ENCODE measurements at regions not wholly inside any gene's neighbourhood (a gene's known extent, or its start where the extent isn't known, plus 50 kb on each side); places are given as distances from the start of the nearest gene placed in this dataset.

DNA sequence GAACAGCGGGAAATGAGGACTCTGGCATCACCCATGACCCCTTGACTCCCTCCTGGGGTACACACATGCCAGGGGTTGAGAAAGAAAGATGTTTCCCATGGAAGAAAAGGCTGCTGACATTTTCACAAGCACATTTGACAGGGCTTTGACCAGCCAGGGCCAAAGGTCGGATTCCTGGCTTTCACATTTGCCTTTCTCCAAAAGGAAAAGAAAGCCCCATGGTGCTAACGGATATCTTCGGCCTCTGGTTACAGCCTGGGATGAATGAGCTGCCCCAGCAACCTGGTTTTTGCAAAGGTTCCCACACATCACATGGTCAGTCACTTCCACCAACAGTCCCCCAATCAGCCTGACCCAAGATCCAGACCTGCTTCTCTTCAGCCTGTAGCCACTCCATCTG lies 478.2 kb upstream of the CDH11 start:
- Histone ChIP-seq H4K20me1 (ENCODE audit: low read length) (no peaks in the 10 kb centered on the region), H3K9me3 (ENCODE audit: low read length) (no peaks in the 10 kb centered on the region), H3K4me3 (ENCODE audit: low read length) (no peak overlapping the region), H3K9me2 (replicated peaks; ENCODE audit: low read length) (no peaks in the 10 kb centered on the region), H3K4me1 (ENCODE audit: insufficient read depth, low read length) (no peaks in the 10 kb centered on the region), H3K27ac (ENCODE audit: low read length) (no peak overlapping the region), H2AFZ (ENCODE audit: low read length) (no peak overlapping the region), H3K79me2 (ENCODE audit: low read length) (no peaks in the 10 kb centered on the region), H3F3A (ENCODE audit: low read length, unreplicated experiment) (no peaks in the 10 kb centered on the region), H3K36me3 (ENCODE audit: low read depth, low read length) (no peaks in the 10 kb centered on the region), H3K27me3 (ENCODE audit: low read length) (no peaks in the 10 kb centered on the region), H3K9ac (ENCODE audit: low read length) (no peak overlapping the region), H3K4me2 (ENCODE audit: low read length) (no peak overlapping the region)
- no peak for DNase-seq
- intact Hi-C loops (cut with micrococcal nuclease) = no loop called here
- TF ChIP-seq EZH2phosphoT487 (IDR thresholded peaks at IDR 0.05; ENCODE audit: borderline replicate concordance, low read length) = no peak
- TF ChIP-seq, protein P1, sequence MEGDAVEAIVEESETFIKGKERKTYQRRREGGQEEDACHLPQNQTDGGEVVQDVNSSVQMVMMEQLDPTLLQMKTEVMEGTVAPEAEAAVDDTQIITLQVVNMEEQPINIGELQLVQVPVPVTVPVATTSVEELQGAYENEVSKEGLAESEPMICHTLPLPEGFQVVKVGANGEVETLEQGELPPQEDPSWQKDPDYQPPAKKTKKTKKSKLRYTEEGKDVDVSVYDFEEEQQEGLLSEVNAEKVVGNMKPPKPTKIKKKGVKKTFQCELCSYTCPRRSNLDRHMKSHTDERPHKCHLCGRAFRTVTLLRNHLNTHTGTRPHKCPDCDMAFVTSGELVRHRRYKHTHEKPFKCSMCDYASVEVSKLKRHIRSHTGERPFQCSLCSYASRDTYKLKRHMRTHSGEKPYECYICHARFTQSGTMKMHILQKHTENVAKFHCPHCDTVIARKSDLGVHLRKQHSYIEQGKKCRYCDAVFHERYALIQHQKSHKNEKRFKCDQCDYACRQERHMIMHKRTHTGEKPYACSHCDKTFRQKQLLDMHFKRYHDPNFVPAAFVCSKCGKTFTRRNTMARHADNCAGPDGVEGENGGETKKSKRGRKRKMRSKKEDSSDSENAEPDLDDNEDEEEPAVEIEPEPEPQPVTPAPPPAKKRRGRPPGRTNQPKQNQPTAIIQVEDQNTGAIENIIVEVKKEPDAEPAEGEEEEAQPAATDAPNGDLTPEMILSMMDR (conservative IDR thresholded peaks at IDR 0.05; ENCODE audit: low read depth, low read length) = no peak
- no peak for TF ChIP-seq EZH2 (IDR thresholded peaks at IDR 0.05; ENCODE audit: low read length, unreplicated experiment)
- POLR2A ChIA-PET (ENCODE audit: unreplicated experiment) = no interaction called here
- ATAC-seq = no peak
- BruUV-seq (replicated peaks) = no TSS peak
- CTCF ChIA-PET = no interaction called here

DNA sequence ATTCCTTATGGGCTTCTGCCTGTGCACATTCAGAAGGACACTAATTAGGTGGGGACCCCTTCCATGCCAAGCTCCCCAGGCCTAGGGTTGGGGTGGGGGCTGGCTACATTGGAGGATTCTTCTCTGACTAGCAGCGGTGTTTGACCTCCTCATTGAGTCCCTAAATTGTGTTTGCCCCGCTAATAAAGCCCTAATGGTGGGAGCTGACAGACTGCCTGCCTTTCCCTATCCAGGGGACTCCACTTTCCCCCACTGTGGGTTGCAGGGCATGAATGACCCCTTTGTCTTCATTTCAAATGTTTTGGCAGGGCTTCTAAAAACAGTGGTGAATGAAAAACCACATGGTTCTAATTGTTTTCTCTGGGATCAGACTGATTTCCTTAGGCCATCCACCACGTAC lies 476.8 kb upstream of the CDH11 start:
- H3K9me2 ChIP-seq (replicated peaks; ENCODE audit: low read length) = no peaks in the 10 kb centered on the region
- H2AFZ ChIP-seq (ENCODE audit: low read length) = no peak overlapping the region
- no peaks in the 10 kb centered on the region for H3K36me3 ChIP-seq (ENCODE audit: low read depth, low read length)

GRCh38 chr16:65583498-65583897 lies 461.6 kb upstream of the CDH11 start:
- intact Hi-C loops (cut with micrococcal nuclease) = no loop called here
- POLR2A ChIA-PET (ENCODE audit: unreplicated experiment) = no interaction called here
- Histone ChIP-seq H3K4me1 (ENCODE audit: insufficient read depth, low read length) (no peaks in the 10 kb centered on the region), H4K20me1 (ENCODE audit: low read length) (no peaks in the 10 kb centered on the region), H3K27me3 (ENCODE audit: low read length) (no peaks in the 10 kb centered on the region), H3F3A (ENCODE audit: low read length, unreplicated experiment) (no peaks in the 10 kb centered on the region), H3K9ac (ENCODE audit: low read length) (no peak overlapping the region), H2AFZ (ENCODE audit: low read length) (no peak overlapping the region), H3K27ac (ENCODE audit: low read length) (no peak overlapping the region), H3K36me3 (ENCODE audit: low read depth, low read length) (no peaks in the 10 kb centered on the region), H3K9me2 (replicated peaks; ENCODE audit: low read length) (no peaks in the 10 kb centered on the region), H3K79me2 (ENCODE audit: low read length) (no peaks in the 10 kb centered on the region), H3K4me2 (ENCODE audit: low read length) (no peak overlapping the region), H3K9me3 (ENCODE audit: low read length) (no peaks in the 10 kb centered on the region), H3K4me3 (ENCODE audit: low read length) (no peak overlapping the region)
- BruUV-seq (replicated peaks) = no TSS peak
- CTCF ChIA-PET = no interaction called here
- no peak for TF ChIP-seq EZH2phosphoT487 (IDR thresholded peaks at IDR 0.05; ENCODE audit: borderline replicate concordance, low read length)
- TF ChIP-seq, protein P1 (conservative IDR thresholded peaks at IDR 0.05; ENCODE audit: low read depth, low read length) = no peak
- TF ChIP-seq EZH2 (IDR thresholded peaks at IDR 0.05; ENCODE audit: low read length, unreplicated experiment) = no peak
- no peak for ATAC-seq
- DNase-seq = no peak

More for the DNA sequence above, 476.8 kb upstream of the CDH11 start:
- TF ChIP-seq, protein P1 (conservative IDR thresholded peaks at IDR 0.05; ENCODE audit: low read depth, low read length) = no peak
- TF ChIP-seq EZH2 (IDR thresholded peaks at IDR 0.05; ENCODE audit: low read length, unreplicated experiment) (no peak), EZH2phosphoT487 (IDR thresholded peaks at IDR 0.05; ENCODE audit: borderline replicate concordance, low read length) (no peak)
- H4K20me1 ChIP-seq (ENCODE audit: low read length) = no peaks in the 10 kb centered on the region
- CTCF ChIA-PET = interaction anchor here (0.8 kb wide), 1 partner anchor 680 kb away, joined by 3 read pairs; no protein-coding TSS in a partner anchor
- no peaks in the 10 kb centered on the region for H3F3A ChIP-seq (ENCODE audit: low read length, unreplicated experiment)
- POLR2A ChIA-PET (ENCODE audit: unreplicated experiment) = no interaction called here
- DNase-seq (no peak), ATAC-seq (no peak)
- BruUV-seq (replicated peaks) = no TSS peak
- H3K9ac ChIP-seq (ENCODE audit: low read length) = no peak overlapping the region
- no peaks in the 10 kb centered on the region for H3K4me1 ChIP-seq (ENCODE audit: insufficient read depth, low read length)
- no peaks in the 10 kb centered on the region for H3K27me3 ChIP-seq (ENCODE audit: low read length)
- H3K79me2 ChIP-seq (ENCODE audit: low read length) = no peaks in the 10 kb centered on the region
- H3K4me3 ChIP-seq (ENCODE audit: low read length) = no peak overlapping the region
- H3K9me3 ChIP-seq (ENCODE audit: low read length) = no peaks in the 10 kb centered on the region
- intact Hi-C loops (cut with micrococcal nuclease) = no loop called here
- H3K27ac ChIP-seq (ENCODE audit: low read length) = no peak overlapping the region
- no peak overlapping the region for H3K4me2 ChIP-seq (ENCODE audit: low read length)
